AG09309 (cell line): ENCODE measurements at regions not wholly inside any gene's neighbourhood (a gene's known extent, or its start where the extent isn't known, plus 50 kb on each side); places are given as distances from the start of the nearest gene placed in this dataset.

Experiments
- DNase-seq: peaks from one replicate; pipeline ENCODE4 v3.0.0-alpha.2; 2010; ENCODE audit warnings: low read depth
- H3K4me3 ChIP-seq: 2 replicates; pipeline ENCODE4 v1.5.1; 2011; ENCODE audit warnings: mild to moderate bottlenecking, low read depth, low read length, moderate library complexity; ENCODE audit not compliant: control insufficient read depth
- CTCF ChIP-seq: IDR thresholded peaks from 2 replicates; pipeline ENCODE4 v1.5.1; 2011; ENCODE audit warnings: mild to moderate bottlenecking, low read depth, low read length, inconsistent platforms; ENCODE audit not compliant: insufficient read depth, control insufficient read depth; ENCODE audit errors: missing control alignments

- no peak overlapping the region for H3K4me3 ChIP-seq
- no peak for TF ChIP-seq CTCF
- no peak for DNase-seq
Observed at GRCh38 chrX:40440866-40441265, 139.9 kb upstream of the ATP6AP2 start.

GRCh38 chrX:40439625-40440532 is 140.9 kb upstream of the ATP6AP2 start:
- H3K4me3 ChIP-seq = no peak overlapping the region
- DNase-seq = no peak
- TF ChIP-seq CTCF = no peak

- DNase-seq = no peak
- no peak for TF ChIP-seq CTCF
- no peak overlapping the region for H3K4me3 ChIP-seq
Observed at GRCh38 chrX:40437348-40437747, 143.4 kb upstream of the ATP6AP2 start.

GRCh38 chrX:40434947-40435346 is 145.8 kb upstream of the ATP6AP2 start:
- H3K4me3 ChIP-seq = no peak overlapping the region
- no peak for DNase-seq
- TF ChIP-seq CTCF = no peak

GRCh38 chrX:40434443-40434842 is 146.3 kb upstream of the ATP6AP2 start:
- H3K4me3 ChIP-seq = no peak overlapping the region
- TF ChIP-seq CTCF = no peak
- DNase-seq = no peak

- H3K4me3 ChIP-seq = no peak overlapping the region
- DNase-seq = no peak
- TF ChIP-seq CTCF = no peak
Observed at GRCh38 chrX:40433160-40433559, 147.6 kb upstream of the ATP6AP2 start.
